Activated CD4-positive, CD25-positive, alpha-beta regulatory T cell treated with anti-CD3 and anti-CD28 coated beads, Interleukin-2, amount 50 U/mL, for 24 hours (primary cell): ENCODE measurements at regions not wholly inside any gene's neighbourhood (a gene's known extent, or its start where the extent isn't known, plus 50 kb on each side); places are given as distances from the start of the nearest gene placed in this dataset.

Experiments used
- ATAC-seq, 2 donors: fragments of 150-1000 bp; cut with Tn5 transposase; one replicate each; pipeline ENCODE4 v1.10.0; 2021; ENCODE audit warnings: mild to moderate bottlenecking in 1 of 2, moderate library complexity in 1 of 2

DNA sequence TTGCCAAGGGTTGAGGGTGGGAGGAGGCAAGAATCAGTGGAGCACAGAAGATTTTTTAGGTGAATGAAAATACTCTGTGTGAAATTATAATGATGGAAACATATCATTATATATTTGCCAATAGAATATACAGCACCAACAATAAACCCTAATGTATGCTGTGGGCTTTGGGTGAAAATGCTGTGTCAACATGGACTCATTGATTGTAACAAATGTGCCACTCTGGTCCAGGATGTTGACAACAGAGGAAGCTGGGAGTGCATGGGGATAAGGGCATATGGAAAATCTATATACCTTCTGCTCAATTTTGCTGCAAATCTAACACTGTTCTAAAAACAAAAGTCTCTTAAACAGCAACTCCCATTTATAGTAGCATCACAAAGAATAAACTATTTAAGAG lies 114.3 kb downstream of the LYZL1 start:
- no peak for ATAC-seq

DNA sequence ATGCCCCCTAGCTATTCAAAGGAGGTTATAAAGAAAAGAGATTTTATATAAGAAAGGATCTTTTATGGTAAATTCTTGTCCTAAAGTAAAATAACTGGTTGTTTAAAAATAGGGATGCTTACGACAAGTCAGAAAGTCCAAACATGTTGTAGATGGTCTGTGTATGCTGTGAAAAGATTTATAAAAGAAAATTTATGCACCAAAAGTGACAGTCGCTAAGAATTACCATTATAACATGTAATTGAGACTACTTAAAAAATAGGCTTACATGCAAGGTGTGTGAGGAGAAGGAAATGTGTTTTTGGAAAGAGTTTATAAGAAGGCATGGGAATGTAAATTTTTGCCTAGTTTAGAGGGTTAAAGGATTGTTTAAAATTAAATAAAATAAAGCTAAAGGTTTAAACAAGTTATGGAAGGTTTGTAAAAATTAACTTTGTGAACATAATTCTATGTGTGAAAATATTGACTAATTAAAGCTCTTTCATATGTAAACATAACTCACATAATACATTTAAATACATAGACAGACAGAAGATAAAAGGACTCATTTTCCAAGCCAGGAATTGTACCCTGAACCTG lies 118.5 kb downstream of the LYZL1 start:
- no peak for ATAC-seq
